ENCODE measurements at regions not wholly inside any gene's neighbourhood (a gene's known extent, or its start where the extent isn't known, plus 50 kb on each side); places are given as distances from the start of the nearest gene placed in this dataset.

DNA sequence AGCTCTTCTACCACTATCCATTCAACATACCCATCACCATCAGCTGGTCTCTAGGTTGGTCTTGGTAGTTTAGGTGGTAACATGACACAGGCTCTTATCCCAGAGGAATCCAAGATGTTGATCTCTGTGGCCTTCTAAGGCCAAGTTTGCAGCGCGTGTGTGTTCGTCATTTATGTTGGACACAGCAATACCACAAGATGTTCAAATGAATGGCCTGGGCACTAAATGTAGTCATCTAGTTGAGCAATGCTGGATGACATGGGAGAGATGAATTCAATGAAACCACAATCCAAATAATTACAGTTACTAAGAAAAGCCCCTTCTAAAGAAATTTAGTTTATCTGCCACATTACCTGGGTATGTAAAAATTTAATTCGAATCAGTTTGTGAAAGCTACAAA is 292.4 kb downstream of the MRPS30 start (continued):
- TF ChIP-seq ZIC2 (tag by site-specific recombination; IDR thresholded peaks at IDR 0.05) (no peak), ZNF621 (tag by site-specific recombination; IDR thresholded peaks at IDR 0.05) (no peak), ZNF704 (tag by site-specific recombination; IDR thresholded peaks at IDR 0.05) (no peak), ZBTB1 (tag by site-specific recombination; IDR thresholded peaks at IDR 0.05) (no peak), RBAK (tag by site-specific recombination; IDR thresholded peaks at IDR 0.05) (no peak), ZBTB20 (tag by site-specific recombination; IDR thresholded peaks at IDR 0.05) (no peak), ZNF221 (tag by site-specific recombination; IDR thresholded peaks at IDR 0.05; ENCODE audit: borderline replicate concordance) (no peak), ZNF18 (tag by site-specific recombination; IDR thresholded peaks at IDR 0.05) (no peak)

DNA sequence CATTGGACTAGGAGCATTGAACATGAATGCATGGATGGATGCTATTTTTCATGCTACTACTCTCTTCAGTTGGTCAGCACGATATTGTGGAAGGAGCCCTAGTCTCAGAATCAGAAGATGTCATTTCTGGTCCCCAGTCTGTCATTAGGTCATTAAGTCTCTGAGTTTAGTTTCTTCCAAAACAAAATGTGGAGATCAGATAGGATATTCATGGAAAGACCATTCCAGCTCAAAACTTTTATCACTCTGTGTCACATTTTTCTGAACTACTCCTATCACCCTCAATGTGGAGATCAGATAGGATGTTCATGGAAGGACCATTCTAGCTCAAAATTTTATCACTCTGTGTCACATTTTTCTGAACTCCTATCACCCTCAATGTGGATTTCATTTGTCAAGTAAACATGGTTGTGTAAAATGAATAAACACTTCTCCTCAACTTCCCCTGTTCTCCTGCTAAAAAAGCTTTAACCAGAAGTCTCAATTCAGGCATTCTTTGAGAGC is 296.8 kb downstream of the MRPS30 start:
- no peak overlapping the region for H3K27ac ChIP-seq (ENCODE audit: extremely low read depth, low read depth, low read length)
- ChIA-PET CTCF (interaction anchor here (0.7 kb wide), 1 partner anchor 72 kb away, joined by 4 read pairs; no protein-coding TSS in a partner anchor), POLR2A (no interaction called here)
- no peaks in the 10 kb centered on the region for H3K36me3 ChIP-seq (ENCODE audit: control insufficient read depth in 2 of 2, insufficient read depth in 1 of 2, low read length in 2 of 2)
- no peak overlapping the region for H3K4me3 ChIP-seq (ENCODE audit: low read depth, low read length)
- TF ChIP-seq ZNF292 (tag by site-specific recombination; IDR thresholded peaks at IDR 0.05; ENCODE audit: borderline replicate concordance, low read depth) (no peak), ZBTB6 (tag by site-specific recombination; IDR thresholded peaks at IDR 0.05) (no peak), ZNF571 (tag by site-specific recombination; IDR thresholded peaks at IDR 0.05) (no peak), GLIS2 (tag by site-specific recombination; IDR thresholded peaks at IDR 0.05) (no peak), REPIN1 (tag by site-specific recombination; IDR thresholded peaks at IDR 0.05; ENCODE audit: low read depth) (no peak), ZNF473 (tag by site-specific recombination; IDR thresholded peaks at IDR 0.05) (no peak), ZNF776 (tag by site-specific recombination; IDR thresholded peaks at IDR 0.05; ENCODE audit: borderline replicate concordance) (no peak), BCL11A (tag by site-specific recombination; IDR thresholded peaks at IDR 0.05; ENCODE audit: low read depth) (no peak), ZNF155 (tag by site-specific recombination; IDR thresholded peaks at IDR 0.05) (no peak), KLF1 (tag by site-specific recombination; IDR thresholded peaks at IDR 0.05) (no peak), ZNF768 (tag by site-specific recombination; IDR thresholded peaks at IDR 0.05) (no peak), ZNF146 (tag by site-specific recombination; IDR thresholded peaks at IDR 0.05) (no peak), MYNN (tag by site-specific recombination; IDR thresholded peaks at IDR 0.05; ENCODE audit: borderline replicate concordance) (no peak), ZNF624 (tag by site-specific recombination; IDR thresholded peaks at IDR 0.05) (no peak), ZNF341 (tag by site-specific recombination; IDR thresholded peaks at IDR 0.05; ENCODE audit: low read depth) (no peak), HOXA7 (CRISPR knock-in tag; IDR thresholded peaks at IDR 0.05; ENCODE audit: borderline replicate concordance) (no peak), ZNF561 (tag by site-specific recombination; IDR thresholded peaks at IDR 0.05; ENCODE audit: borderline replicate concordance) (no peak)
- TF ChIP-seq, protein P1, sequence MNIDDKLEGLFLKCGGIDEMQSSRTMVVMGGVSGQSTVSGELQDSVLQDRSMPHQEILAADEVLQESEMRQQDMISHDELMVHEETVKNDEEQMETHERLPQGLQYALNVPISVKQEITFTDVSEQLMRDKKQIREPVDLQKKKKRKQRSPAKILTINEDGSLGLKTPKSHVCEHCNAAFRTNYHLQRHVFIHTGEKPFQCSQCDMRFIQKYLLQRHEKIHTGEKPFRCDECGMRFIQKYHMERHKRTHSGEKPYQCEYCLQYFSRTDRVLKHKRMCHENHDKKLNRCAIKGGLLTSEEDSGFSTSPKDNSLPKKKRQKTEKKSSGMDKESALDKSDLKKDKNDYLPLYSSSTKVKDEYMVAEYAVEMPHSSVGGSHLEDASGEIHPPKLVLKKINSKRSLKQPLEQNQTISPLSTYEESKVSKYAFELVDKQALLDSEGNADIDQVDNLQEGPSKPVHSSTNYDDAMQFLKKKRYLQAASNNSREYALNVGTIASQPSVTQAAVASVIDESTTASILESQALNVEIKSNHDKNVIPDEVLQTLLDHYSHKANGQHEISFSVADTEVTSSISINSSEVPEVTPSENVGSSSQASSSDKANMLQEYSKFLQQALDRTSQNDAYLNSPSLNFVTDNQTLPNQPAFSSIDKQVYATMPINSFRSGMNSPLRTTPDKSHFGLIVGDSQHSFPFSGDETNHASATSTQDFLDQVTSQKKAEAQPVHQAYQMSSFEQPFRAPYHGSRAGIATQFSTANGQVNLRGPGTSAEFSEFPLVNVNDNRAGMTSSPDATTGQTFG (tag by site-specific recombination; IDR thresholded peaks at IDR 0.05; ENCODE audit: borderline replicate concordance) = no peak
- TF ChIP-seq, protein P2, sequence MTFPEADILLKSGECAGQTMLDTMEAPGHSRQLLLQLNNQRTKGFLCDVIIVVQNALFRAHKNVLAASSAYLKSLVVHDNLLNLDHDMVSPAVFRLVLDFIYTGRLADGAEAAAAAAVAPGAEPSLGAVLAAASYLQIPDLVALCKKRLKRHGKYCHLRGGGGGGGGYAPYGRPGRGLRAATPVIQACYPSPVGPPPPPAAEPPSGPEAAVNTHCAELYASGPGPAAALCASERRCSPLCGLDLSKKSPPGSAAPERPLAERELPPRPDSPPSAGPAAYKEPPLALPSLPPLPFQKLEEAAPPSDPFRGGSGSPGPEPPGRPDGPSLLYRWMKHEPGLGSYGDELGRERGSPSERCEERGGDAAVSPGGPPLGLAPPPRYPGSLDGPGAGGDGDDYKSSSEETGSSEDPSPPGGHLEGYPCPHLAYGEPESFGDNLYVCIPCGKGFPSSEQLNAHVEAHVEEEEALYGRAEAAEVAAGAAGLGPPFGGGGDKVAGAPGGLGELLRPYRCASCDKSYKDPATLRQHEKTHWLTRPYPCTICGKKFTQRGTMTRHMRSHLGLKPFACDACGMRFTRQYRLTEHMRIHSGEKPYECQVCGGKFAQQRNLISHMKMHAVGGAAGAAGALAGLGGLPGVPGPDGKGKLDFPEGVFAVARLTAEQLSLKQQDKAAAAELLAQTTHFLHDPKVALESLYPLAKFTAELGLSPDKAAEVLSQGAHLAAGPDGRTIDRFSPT (tag by site-specific recombination; IDR thresholded peaks at IDR 0.05) = no peak
- TF ChIP-seq, protein P3, sequence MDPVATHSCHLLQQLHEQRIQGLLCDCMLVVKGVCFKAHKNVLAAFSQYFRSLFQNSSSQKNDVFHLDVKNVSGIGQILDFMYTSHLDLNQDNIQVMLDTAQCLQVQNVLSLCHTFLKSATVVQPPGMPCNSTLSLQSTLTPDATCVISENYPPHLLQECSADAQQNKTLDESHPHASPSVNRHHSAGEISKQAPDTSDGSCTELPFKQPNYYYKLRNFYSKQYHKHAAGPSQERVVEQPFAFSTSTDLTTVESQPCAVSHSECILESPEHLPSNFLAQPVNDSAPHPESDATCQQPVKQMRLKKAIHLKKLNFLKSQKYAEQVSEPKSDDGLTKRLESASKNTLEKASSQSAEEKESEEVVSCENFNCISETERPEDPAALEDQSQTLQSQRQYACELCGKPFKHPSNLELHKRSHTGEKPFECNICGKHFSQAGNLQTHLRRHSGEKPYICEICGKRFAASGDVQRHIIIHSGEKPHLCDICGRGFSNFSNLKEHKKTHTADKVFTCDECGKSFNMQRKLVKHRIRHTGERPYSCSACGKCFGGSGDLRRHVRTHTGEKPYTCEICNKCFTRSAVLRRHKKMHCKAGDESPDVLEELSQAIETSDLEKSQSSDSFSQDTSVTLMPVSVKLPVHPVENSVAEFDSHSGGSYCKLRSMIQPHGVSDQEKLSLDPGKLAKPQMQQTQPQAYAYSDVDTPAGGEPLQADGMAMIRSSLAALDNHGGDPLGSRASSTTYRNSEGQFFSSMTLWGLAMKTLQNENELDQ (tag by site-specific recombination; IDR thresholded peaks at IDR 0.05; ENCODE audit: low read depth) = no peak
- no peaks in the 10 kb centered on the region; the same call in 1 of the 2 replicates for H3K9me3 ChIP-seq (ENCODE audit: control insufficient read depth, insufficient read depth, low read depth, low read length)
- no peaks in the 10 kb centered on the region for H3K4me1 ChIP-seq (ENCODE audit: control insufficient read depth, insufficient read depth, low read length)

Data from HEK293 (cell line).